Fibroblast of lung (primary cell): ENCODE measurements at regions not wholly inside any gene's neighbourhood (a gene's known extent, or its start where the extent isn't known, plus 50 kb on each side); places are given as distances from the start of the nearest gene placed in this dataset.

Experiments
- CTCF ChIP-seq, 2 donors: IDR thresholded peaks in 1 of 2; conservative IDR thresholded peaks in 1 of 2; 1 replicate in 1 of 2; 2 replicates in 1 of 2; pipeline ENCODE4 v1.5.1; 2011 to 2012; ENCODE audit warnings: low read length in 2 of 2, control low read depth in 1 of 2, inconsistent platforms in 1 of 2, low read depth in 1 of 2, mild to moderate bottlenecking in 1 of 2
- EZH2 ChIP-seq: IDR thresholded peaks from 2 replicates; pipeline ENCODE4 v1.5.1; 2012; ENCODE audit warnings: low read length, control low read depth, mild to moderate bottlenecking; ENCODE audit errors: missing control alignments

GRCh38 chr14:26216786-26217185 lies 381.0 kb downstream of the NOVA1 start:
- TF ChIP-seq CTCF (conservative IDR thresholded peaks at IDR 0.05 in 1 of 2, IDR thresholded peaks at IDR 0.05 in 1 of 2; ENCODE audit: low read depth in 1 of 2, low read length in 2 of 2) (no peak), EZH2 (no peak)
